ENCODE measurements at regions not wholly inside any gene's neighbourhood (a gene's known extent, or its start where the extent isn't known, plus 50 kb on each side); places are given as distances from the start of the nearest gene placed in this dataset.
"Not testable (repeated sequence)": the region's sequence is repeated elsewhere in the genome, so short reads cannot be mapped to it uniquely, and the experiment has no call there.

DNA sequence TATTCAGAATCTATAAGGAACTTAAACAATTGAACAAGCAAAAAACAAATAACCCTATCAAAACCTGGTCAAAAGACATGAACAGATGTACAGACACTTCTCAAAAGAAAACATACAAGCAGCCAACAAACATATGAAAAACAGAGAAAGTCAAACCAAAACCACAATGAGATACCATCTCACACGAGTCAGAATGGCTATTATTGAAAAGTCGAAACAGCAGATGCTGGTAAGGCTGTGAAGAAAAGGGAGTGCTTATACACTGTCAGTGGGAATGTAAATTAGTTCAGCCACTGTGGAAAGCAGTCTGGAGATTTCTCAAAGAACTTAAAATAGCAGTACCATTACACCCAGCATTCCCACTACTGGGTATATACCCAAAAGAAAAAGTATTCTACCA is 520.1 kb downstream of the LTN1 start:
- ATAC-seq (ENCODE audit: low FRiP score); H3K36me3 ChIP-seq (ENCODE audit: control insufficient read depth in 1 of 2, insufficient read depth in 2 of 2, low read length in 1 of 2); H3K4me1 ChIP-seq (ENCODE audit: control insufficient read depth in 1 of 2, insufficient read depth in 2 of 2, low read length in 2 of 2); DNase-seq; H3K27ac ChIP-seq (ENCODE audit: low read depth in 1 of 2, low read length in 2 of 2); intact Hi-C loops (cut with DNase I); H3K27me3 ChIP-seq (ENCODE audit: control insufficient read depth in 1 of 2, insufficient read depth in 2 of 2, low read length in 1 of 2); H3K4me3 ChIP-seq (ENCODE audit: low read length in 2 of 2); H3K9me3 ChIP-seq (ENCODE audit: control insufficient read depth, low read length): not testable (repeated sequence)
- WGBS, 2 donors, result 56 to 58% methylated on average over 2 of the region's 2 CpGs

DNA sequence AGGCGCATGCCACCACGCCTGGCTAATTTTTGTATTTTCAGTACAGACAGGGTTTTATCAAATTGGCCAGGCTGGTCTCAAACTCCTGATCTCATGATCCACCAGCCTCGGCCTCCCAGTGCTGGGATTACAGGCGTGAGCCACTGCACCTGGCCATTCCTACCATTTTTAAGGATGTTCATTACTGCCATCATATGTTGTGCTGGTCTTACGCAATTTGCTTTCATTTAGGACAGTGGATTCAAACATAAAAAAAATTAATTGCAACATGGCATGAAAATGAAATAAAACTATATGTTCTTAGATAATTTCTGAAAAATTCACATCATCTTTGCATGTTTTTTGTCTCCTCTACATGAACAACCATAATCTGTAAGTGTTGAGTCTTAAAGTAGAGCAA is 527.7 kb downstream of the LTN1 start:
- Histone ChIP-seq H3K4me1 (ENCODE audit: control insufficient read depth in 1 of 2, insufficient read depth in 2 of 2, low read length in 2 of 2) (no peaks in the 10 kb centered on the region), H3K4me3 (ENCODE audit: low read length in 2 of 2) (no peak overlapping the region), H3K36me3 (ENCODE audit: control insufficient read depth in 1 of 2, insufficient read depth in 2 of 2, low read length in 1 of 2) (no peaks in the 10 kb centered on the region), H3K9me3 (ENCODE audit: control insufficient read depth, low read length) (no peaks in the 10 kb centered on the region), H3K27me3 (ENCODE audit: control insufficient read depth in 1 of 2, insufficient read depth in 2 of 2, low read length in 1 of 2) (no peaks in the 10 kb centered on the region), H3K27ac (ENCODE audit: low read depth in 1 of 2, low read length in 2 of 2) (no peak overlapping the region)
- 95 to 96% methylated on average over 5 of the region's 5 CpGs for WGBS, 2 donors
- no peak for DNase-seq
- ATAC-seq (ENCODE audit: low FRiP score), result no peak
- intact Hi-C loops (cut with DNase I), result no loop called here

DNA sequence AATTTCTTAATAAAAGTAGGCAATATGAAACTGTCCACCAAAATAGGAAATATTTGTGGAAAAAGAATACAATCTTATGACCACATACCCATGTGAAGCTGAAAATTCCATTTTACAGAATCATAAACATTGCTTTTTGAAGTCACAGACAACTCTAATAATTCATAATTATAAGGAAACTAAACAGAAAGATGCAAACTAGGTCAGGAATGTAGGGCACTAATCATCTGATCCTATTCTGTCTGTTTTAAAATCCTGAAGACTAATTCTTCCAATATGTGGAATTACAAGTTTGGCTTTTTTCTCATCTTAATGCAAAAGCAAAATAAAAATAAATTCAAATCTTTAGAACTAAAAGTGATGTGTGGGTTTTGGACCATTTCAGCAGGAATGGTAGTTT is 528.6 kb downstream of the LTN1 start:
- Histone ChIP-seq H3K27ac (ENCODE audit: low read depth in 1 of 2, low read length in 2 of 2) (no peak overlapping the region), H3K27me3 (ENCODE audit: control insufficient read depth in 1 of 2, insufficient read depth in 2 of 2, low read length in 1 of 2) (no peaks in the 10 kb centered on the region), H3K4me3 (ENCODE audit: low read length in 2 of 2) (no peak overlapping the region), H3K36me3 (ENCODE audit: control insufficient read depth in 1 of 2, insufficient read depth in 2 of 2, low read length in 1 of 2) (no peaks in the 10 kb centered on the region), H3K4me1 (ENCODE audit: control insufficient read depth in 1 of 2, insufficient read depth in 2 of 2, low read length in 2 of 2) (no peaks in the 10 kb centered on the region), H3K9me3 (ENCODE audit: control insufficient read depth, low read length) (peaks cover 2% of the 10 kb centered on the region)
- intact Hi-C loops (cut with DNase I), result no loop called here
- DNase-seq (no peak), ATAC-seq (ENCODE audit: low FRiP score) (no peak)

DNA sequence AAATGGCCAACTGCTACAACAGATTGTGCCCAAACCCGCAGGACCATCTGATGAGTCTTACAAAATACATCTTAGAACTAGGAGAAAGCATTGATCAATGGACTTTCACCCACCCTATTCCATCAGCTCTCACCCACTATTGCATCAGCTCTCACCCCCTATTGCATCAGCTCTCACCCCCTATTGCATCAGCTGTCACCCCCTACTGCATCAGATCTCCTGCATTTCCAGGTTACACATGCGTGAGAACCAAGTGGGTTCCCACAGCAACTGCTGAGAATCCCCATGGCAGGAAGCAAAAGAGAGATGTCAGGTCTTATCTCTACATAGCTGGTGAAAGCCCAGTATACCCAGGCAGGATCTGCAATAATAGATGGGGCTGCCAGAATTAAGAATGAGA is 533.5 kb downstream of the LTN1 start:
- H3K9me3 ChIP-seq (ENCODE audit: control insufficient read depth, low read length), result peaks cover 2% of the 10 kb centered on the region
- intact Hi-C loops (cut with DNase I), result no loop called here
- no peaks in the 10 kb centered on the region for H3K27me3 ChIP-seq (ENCODE audit: control insufficient read depth in 1 of 2, insufficient read depth in 2 of 2, low read length in 1 of 2)
- H3K36me3 ChIP-seq (ENCODE audit: control insufficient read depth in 1 of 2, insufficient read depth in 2 of 2, low read length in 1 of 2), result no peaks in the 10 kb centered on the region
- ATAC-seq (ENCODE audit: low FRiP score), result no peak
- DNase-seq, result no peak
- no peak overlapping the region for H3K27ac ChIP-seq (ENCODE audit: low read depth in 1 of 2, low read length in 2 of 2)
- H3K4me1 ChIP-seq (ENCODE audit: control insufficient read depth in 1 of 2, insufficient read depth in 2 of 2, low read length in 2 of 2), result no peaks in the 10 kb centered on the region
- WGBS, 2 donors, result 91 to 92% methylated on average over 2 of the region's 2 CpGs
- H3K4me3 ChIP-seq (ENCODE audit: low read length in 2 of 2), result no peak overlapping the region

DNA sequence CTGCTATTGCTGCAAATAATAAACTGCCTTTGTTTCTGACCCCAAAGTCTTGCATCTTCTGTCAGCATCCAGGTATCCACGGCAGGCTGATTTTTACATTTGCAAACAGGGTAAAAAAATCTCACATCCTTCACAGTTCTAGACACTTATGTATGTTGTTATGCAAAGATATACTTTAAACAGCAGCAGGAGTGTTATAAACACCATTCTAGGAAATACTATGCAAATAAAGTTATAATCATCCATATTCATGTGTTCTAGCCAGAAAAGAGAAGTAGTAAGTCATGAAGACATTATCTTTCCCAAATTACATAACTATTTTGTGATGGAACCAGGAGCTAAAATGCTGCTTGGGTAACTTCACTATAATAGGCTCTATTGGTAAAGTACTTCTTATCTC is 534.2 kb downstream of the LTN1 start:
- no peak for ATAC-seq (ENCODE audit: low FRiP score)
- Histone ChIP-seq H3K4me1 (ENCODE audit: control insufficient read depth in 1 of 2, insufficient read depth in 2 of 2, low read length in 2 of 2) (no peaks in the 10 kb centered on the region), H3K36me3 (ENCODE audit: control insufficient read depth in 1 of 2, insufficient read depth in 2 of 2, low read length in 1 of 2) (no peaks in the 10 kb centered on the region), H3K4me3 (ENCODE audit: low read length in 2 of 2) (no peak overlapping the region), H3K9me3 (ENCODE audit: control insufficient read depth, low read length) (peaks cover 2% of the 10 kb centered on the region), H3K27me3 (ENCODE audit: control insufficient read depth in 1 of 2, insufficient read depth in 2 of 2, low read length in 1 of 2) (no peaks in the 10 kb centered on the region), H3K27ac (ENCODE audit: low read depth in 1 of 2, low read length in 2 of 2) (no peak overlapping the region)
- intact Hi-C loops (cut with DNase I), result no loop called here
- DNase-seq, result no peak
- 85 to 88% methylated on average over 1 of the region's 1 CpG for WGBS, 2 donors

DNA sequence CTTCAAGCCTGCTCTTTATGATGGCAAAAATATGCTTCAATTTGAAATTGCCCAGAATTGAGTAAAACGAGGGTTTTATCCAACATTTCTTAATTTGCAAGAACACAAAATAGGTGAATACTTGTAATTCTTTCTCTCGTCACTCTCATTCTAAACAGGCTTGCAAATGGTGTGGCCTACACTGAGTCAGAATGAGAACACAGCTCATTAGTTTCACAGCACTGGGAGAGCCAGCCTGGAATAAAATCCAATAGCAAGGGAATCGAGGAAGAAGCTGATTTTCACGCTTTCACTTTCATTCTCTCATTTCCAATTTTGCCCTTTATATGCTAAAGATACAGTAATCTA is 537.5 kb downstream of the LTN1 start:
- DNase-seq (no peak), ATAC-seq (ENCODE audit: low FRiP score) (no peak)
- no peak overlapping the region for H3K4me3 ChIP-seq (ENCODE audit: low read length in 2 of 2)
- intact Hi-C loops (cut with DNase I), result no loop called here
- no peaks in the 10 kb centered on the region for H3K4me1 ChIP-seq (ENCODE audit: control insufficient read depth in 1 of 2, insufficient read depth in 2 of 2, low read length in 2 of 2)
- H3K27ac ChIP-seq (ENCODE audit: low read depth in 1 of 2, low read length in 2 of 2), result no peak overlapping the region
- H3K36me3 ChIP-seq (ENCODE audit: control insufficient read depth in 1 of 2, insufficient read depth in 2 of 2, low read length in 1 of 2), result no peaks in the 10 kb centered on the region
- peaks cover 2% of the 10 kb centered on the region for H3K9me3 ChIP-seq (ENCODE audit: control insufficient read depth, low read length)
- WGBS, 2 donors, result 63 to 65% methylated on average over 4 of the region's 4 CpGs
- H3K27me3 ChIP-seq (ENCODE audit: control insufficient read depth in 1 of 2, insufficient read depth in 2 of 2, low read length in 1 of 2), result no peaks in the 10 kb centered on the region

DNA sequence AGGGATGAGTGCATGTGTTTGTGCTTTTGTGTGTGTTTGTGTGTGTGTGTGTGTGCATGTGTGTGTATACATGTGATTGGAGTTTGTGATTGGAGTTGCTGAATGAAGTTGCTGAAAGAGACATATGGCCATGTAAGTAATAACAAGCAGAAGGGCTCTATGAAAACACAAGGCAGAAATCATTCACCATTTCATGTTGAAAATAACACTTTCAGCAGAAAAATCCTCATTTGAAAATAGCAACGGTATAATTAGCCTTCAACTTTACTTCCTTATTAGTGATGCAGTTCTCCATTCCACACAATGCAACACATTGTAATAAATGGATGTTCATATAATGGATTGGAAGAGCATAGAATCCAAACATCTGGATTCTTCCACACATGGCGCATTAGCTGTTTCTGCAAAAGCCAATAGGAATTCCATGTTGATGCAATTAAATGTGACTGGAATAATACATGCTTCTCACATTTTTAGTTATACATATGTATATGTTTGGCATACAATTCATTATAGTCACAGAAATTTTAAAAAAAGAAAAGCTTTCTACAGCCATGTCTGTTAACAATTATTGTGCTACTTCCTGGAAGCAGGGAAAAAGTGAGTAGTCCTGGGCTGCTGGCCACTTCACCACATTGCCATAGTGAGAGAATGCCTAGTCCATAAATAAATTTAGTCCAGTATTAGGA is 538.0 kb downstream of the LTN1 start:
- Histone ChIP-seq H3K9me3 (ENCODE audit: control insufficient read depth, low read length) (peaks cover 2% of the 10 kb centered on the region), H3K27me3 (ENCODE audit: control insufficient read depth in 1 of 2, insufficient read depth in 2 of 2, low read length in 1 of 2) (no peaks in the 10 kb centered on the region), H3K27ac (ENCODE audit: low read depth in 1 of 2, low read length in 2 of 2) (no peak overlapping the region), H3K4me3 (ENCODE audit: low read length in 2 of 2) (no peak overlapping the region), H3K36me3 (ENCODE audit: control insufficient read depth in 1 of 2, insufficient read depth in 2 of 2, low read length in 1 of 2) (no peaks in the 10 kb centered on the region), H3K4me1 (ENCODE audit: control insufficient read depth in 1 of 2, insufficient read depth in 2 of 2, low read length in 2 of 2) (no peaks in the 10 kb centered on the region)
- WGBS, 2 donors, result 80 to 83% methylated on average over 2 of the region's 2 CpGs
- intact Hi-C loops (cut with DNase I), result no loop called here
- ATAC-seq (ENCODE audit: low FRiP score), result no peak
- DNase-seq, result peak in 1 of 2 donors; percentile 51

DNA sequence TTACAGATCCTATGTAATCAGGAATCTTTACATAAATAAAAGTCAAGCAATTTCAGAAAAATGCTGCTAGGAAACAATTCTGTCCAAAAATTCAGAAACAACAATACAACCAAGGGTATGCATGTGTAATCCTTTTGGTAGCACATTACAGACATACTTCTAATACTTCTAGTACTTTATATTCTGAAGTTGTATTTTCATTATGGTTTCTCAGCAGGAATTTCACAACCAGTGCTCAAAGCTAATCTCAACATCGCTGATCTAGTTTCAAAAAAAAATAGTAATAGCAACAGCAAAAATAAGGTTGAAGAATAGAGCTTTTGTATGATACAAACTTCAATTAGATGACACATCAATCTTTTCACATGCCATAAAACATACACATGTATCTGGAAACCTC is 545.2 kb downstream of the LTN1 start:
- 14 to 18% methylated on average over 1 of the region's 1 CpG for WGBS, 2 donors
- DNase-seq (no peak), ATAC-seq (ENCODE audit: low FRiP score) (no peak)
- Histone ChIP-seq H3K9me3 (ENCODE audit: control insufficient read depth, low read length) (no peaks in the 10 kb centered on the region), H3K4me1 (ENCODE audit: control insufficient read depth in 1 of 2, insufficient read depth in 2 of 2, low read length in 2 of 2) (no peaks in the 10 kb centered on the region), H3K4me3 (ENCODE audit: low read length in 2 of 2) (no peak overlapping the region), H3K36me3 (ENCODE audit: control insufficient read depth in 1 of 2, insufficient read depth in 2 of 2, low read length in 1 of 2) (no peaks in the 10 kb centered on the region), H3K27me3 (ENCODE audit: control insufficient read depth in 1 of 2, insufficient read depth in 2 of 2, low read length in 1 of 2) (no peaks in the 10 kb centered on the region), H3K27ac (ENCODE audit: low read depth in 1 of 2, low read length in 2 of 2) (no peak overlapping the region)
- intact Hi-C loops (cut with DNase I), result no loop called here

DNA sequence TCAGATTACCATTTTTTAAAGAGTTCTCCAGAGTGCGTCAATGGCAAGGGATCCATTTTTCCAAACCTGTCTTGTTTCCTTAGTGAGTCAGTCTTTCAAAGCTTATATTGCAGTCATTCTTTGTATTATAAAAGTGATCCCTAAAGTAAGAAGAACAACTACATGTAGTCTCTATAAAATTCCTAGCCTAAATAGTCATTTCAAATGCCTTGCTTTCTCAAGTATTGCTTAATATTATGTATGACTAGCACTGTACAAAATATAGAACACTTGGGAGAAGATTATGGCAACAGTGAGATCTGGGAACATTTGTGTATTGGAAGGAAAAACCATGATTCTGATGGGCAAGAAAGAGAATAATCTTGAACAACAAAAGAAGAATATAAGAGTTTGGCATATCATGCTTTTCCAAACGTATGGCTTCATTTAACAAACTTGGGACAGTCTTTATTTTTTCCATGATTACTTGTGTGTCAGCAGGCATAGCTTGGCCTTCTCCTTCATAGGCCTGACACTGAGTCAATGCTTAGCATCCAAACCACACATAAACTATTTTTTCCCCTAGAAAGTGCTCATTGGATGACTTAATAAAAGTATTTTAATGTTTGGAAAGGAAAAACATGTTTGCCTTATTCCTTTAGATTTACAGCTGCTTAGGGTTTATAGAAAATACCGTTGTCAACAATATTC is 547.4 kb downstream of the LTN1 start:
- intact Hi-C loops (cut with DNase I), result no loop called here
- 91 to 96% methylated on average over 3 of the region's 3 CpGs for WGBS, 2 donors
- no peak overlapping the region for H3K4me3 ChIP-seq (ENCODE audit: low read length in 2 of 2)
- no peak for DNase-seq
- H3K36me3 ChIP-seq (ENCODE audit: control insufficient read depth in 1 of 2, insufficient read depth in 2 of 2, low read length in 1 of 2), result no peaks in the 10 kb centered on the region
- no peak overlapping the region for H3K27ac ChIP-seq (ENCODE audit: low read depth in 1 of 2, low read length in 2 of 2)
- no peaks in the 10 kb centered on the region for H3K27me3 ChIP-seq (ENCODE audit: control insufficient read depth in 1 of 2, insufficient read depth in 2 of 2, low read length in 1 of 2)
- H3K4me1 ChIP-seq (ENCODE audit: control insufficient read depth in 1 of 2, insufficient read depth in 2 of 2, low read length in 2 of 2), result no peaks in the 10 kb centered on the region
- ATAC-seq (ENCODE audit: low FRiP score), result no peak
- H3K9me3 ChIP-seq (ENCODE audit: control insufficient read depth, low read length), result no peaks in the 10 kb centered on the region
